LNCaP clone FGC (cell line): ENCODE measurements at regions not wholly inside any gene's neighbourhood (a gene's known extent, or its start where the extent isn't known, plus 50 kb on each side); places are given as distances from the start of the nearest gene placed in this dataset.
"Not testable (repeated sequence)": the region's sequence is repeated elsewhere in the genome, so short reads cannot be mapped to it uniquely, and the experiment has no call there.

Experiments
- DNase-seq: peaks from one replicate; pipeline ENCODE4 v3.0.0-alpha.2; 2011; ENCODE audit warnings: low read depth
- H3K4me3 ChIP-seq: 2 replicates; pipeline ENCODE4 v1.5.1; 2011; ENCODE audit warnings: mild to moderate bottlenecking, low read depth, low read length, control low read depth
- CTCF ChIP-seq: IDR thresholded peaks from 2 replicates; pipeline ENCODE4 v1.5.1; 2012; ENCODE audit warnings: mild to moderate bottlenecking; ENCODE audit not compliant: control insufficient read depth, insufficient read depth; ENCODE audit errors: extremely low read depth

GRCh38 chr3:158026236-158026635, 80.0 kb downstream of the SHOX2 start:
- TF ChIP-seq CTCF, result no peak
- no peak for DNase-seq
- H3K4me3 ChIP-seq, result no peak overlapping the region

- H3K4me3 ChIP-seq, result peak overlapping the region; percentile 21; the same call in 1 of the 2 replicates
- not testable (repeated sequence) for DNase-seq
Measured at GRCh38 chr3:158019897-158020296, 86.3 kb downstream of the SHOX2 start.

- TF ChIP-seq CTCF, result no peak
- no peak for DNase-seq
- H3K4me3 ChIP-seq, result no peak overlapping the region
Measured at GRCh38 chr3:158018462-158018861, 87.8 kb downstream of the SHOX2 start.

- H3K4me3 ChIP-seq, result no peak overlapping the region
- TF ChIP-seq CTCF, result no peak
- no peak for DNase-seq
Measured at GRCh38 chr3:158012901-158013300, 93.3 kb downstream of the SHOX2 start.

GRCh38 chr3:158005391-158006100, 100.7 kb downstream of the SHOX2 start:
- H3K4me3 ChIP-seq, result no peak overlapping the region
- TF ChIP-seq CTCF, result no peak
- no peak for DNase-seq

- no peak for TF ChIP-seq CTCF
- DNase-seq, result no peak
- no peak overlapping the region for H3K4me3 ChIP-seq
Measured at GRCh38 chr3:157999246-157999645, 107.0 kb downstream of the SHOX2 start.

- no peak overlapping the region for H3K4me3 ChIP-seq
- no peak for DNase-seq
- TF ChIP-seq CTCF, result no peak
Measured at GRCh38 chr3:157982359-157982758, 123.9 kb downstream of the SHOX2 start.
